ENCODE measurements at regions not wholly inside any gene's neighbourhood (a gene's known extent, or its start where the extent isn't known, plus 50 kb on each side); places are given as distances from the start of the nearest gene placed in this dataset.

DNA sequence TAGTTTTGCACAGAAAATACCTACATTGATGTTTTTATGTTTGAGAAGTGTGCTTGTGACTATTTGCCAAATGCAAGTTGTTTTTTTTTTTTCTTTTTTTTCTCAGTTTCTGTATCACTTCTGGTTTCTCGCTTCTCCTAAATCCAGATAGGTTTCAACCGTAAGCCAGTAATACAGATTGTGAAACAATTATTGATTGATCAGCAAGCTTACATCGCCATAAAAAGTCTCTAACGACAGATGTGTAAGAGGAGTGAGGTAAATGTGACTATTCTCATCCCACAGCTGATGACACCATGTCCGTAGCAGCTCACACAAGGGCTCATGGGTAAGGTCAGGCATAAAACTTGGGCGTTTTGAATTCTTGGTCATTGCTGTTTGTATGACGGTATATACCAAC, 202.8 kb upstream of the AKR1E2 start:
- DNase-seq (ENCODE audit: low read depth) = no peak
- no peak for TF ChIP-seq CTCF (IDR thresholded peaks at IDR 0.05; ENCODE audit: insufficient read depth, low read depth, low read length, missing control alignments)

GRCh38 chr10:4622384-4622783, 203.6 kb upstream of the AKR1E2 start:
- TF ChIP-seq CTCF (IDR thresholded peaks at IDR 0.05; ENCODE audit: insufficient read depth, low read depth, low read length, missing control alignments) = no peak
- peak; percentile 27 for DNase-seq (ENCODE audit: low read depth)
- H3K4me3 ChIP-seq (ENCODE audit: low read length) = no peak overlapping the region

More for the DNA sequence above, 202.8 kb upstream of the AKR1E2 start:
- H3K4me3 ChIP-seq (ENCODE audit: low read length) = no peak overlapping the region

DNA sequence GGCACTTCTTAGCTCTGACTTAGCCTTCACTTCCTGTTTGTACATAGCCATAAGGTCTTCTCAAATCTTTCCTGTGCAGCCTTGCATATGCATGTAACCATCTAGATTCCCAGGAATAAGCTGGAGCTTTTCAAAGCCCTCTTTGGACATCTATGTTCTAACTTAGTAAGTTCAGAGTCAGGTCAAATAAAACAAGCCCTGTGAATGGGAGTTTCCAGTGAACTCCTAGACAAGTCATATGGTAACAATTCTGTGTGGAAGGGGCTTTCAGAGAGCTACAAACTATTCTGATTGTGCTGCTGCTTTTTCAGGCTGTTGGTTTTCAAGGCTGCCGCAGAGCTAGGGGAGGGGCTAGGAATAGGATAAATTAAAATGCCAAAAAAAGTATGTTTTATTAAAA, 208.4 kb upstream of the AKR1E2 start:
- DNase-seq (ENCODE audit: low read depth) = no peak
- no peak overlapping the region for H3K4me3 ChIP-seq (ENCODE audit: low read length)
- no peak for TF ChIP-seq CTCF (IDR thresholded peaks at IDR 0.05; ENCODE audit: insufficient read depth, low read depth, low read length, missing control alignments)

GRCh38 chr10:4615042-4615441, 211.0 kb upstream of the AKR1E2 start:
- no peak for TF ChIP-seq CTCF (IDR thresholded peaks at IDR 0.05; ENCODE audit: insufficient read depth, low read depth, low read length, missing control alignments)
- DNase-seq (ENCODE audit: low read depth) = no peak
- H3K4me3 ChIP-seq (ENCODE audit: low read length) = no peak overlapping the region

DNA sequence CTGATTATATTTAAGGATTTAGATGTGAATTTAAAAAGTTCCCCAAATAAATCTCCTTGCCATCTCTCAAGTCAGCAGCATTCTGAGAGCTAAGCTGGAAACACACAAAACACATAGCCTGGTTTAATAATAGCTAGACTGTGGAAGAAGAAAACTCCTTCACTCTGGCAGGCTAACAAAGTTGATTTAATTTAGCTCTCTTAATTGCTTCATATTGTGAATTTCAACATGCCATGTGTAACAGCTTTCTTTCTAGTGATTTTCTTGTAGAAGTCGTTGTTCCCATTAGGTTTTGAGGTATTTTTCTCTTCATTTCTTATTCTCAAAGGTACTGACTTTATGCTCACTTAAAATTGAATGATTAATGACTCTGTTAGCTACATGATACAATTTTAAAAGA, 216.8 kb upstream of the AKR1E2 start:
- DNase-seq (ENCODE audit: low read depth) = no peak
- no peak overlapping the region for H3K4me3 ChIP-seq (ENCODE audit: low read length)
- no peak for TF ChIP-seq CTCF (IDR thresholded peaks at IDR 0.05; ENCODE audit: insufficient read depth, low read depth, low read length, missing control alignments)

- no peak for TF ChIP-seq CTCF (IDR thresholded peaks at IDR 0.05; ENCODE audit: insufficient read depth, low read depth, low read length, missing control alignments)
- H3K4me3 ChIP-seq (ENCODE audit: low read length) = no peak overlapping the region
- DNase-seq (ENCODE audit: low read depth) = no peak
Observed at GRCh38 chr10:4607681-4608080, 218.3 kb upstream of the AKR1E2 start.

GRCh38 chr10:4606856-4607636, 219.0 kb upstream of the AKR1E2 start:
- DNase-seq (ENCODE audit: low read depth) = no peak
- no peak overlapping the region for H3K4me3 ChIP-seq (ENCODE audit: low read length)
- TF ChIP-seq CTCF (IDR thresholded peaks at IDR 0.05; ENCODE audit: insufficient read depth, low read depth, low read length, missing control alignments) = no peak
